ENCODE measurements at regions not wholly inside any gene's neighbourhood (a gene's known extent, or its start where the extent isn't known, plus 50 kb on each side); places are given as distances from the start of the nearest gene placed in this dataset.

DNA sequence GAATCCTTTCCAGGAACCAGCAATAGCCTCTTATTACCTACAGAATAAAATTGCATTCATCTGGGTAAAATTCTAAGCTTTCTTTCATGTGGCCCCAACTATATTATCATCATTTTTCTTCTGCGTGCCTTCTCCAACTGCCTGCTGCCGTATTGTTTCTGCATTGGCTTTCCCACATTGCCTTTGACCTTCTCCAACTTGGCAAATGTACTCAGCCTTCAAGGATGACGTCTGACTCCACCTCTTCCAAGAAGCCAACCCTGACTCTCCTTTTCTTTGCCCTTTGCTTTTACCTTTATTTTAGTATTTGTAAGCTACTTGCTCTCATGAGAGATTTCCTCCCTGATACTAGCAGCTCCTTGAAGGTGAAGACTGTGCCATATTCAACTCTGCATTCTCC, 200.4 kb upstream of the FAM9B start:
- Histone ChIP-seq H3K27ac (ENCODE audit: insufficient read depth, low read length) (no peak overlapping the region), H2AFZ (replicated peaks; ENCODE audit: low read length, poor library complexity) (no peak overlapping the region), H4K91ac (ENCODE audit: insufficient read depth, low read depth, low read length) (no peak overlapping the region), H3K18ac (ENCODE audit: low read depth, low read length) (no peak overlapping the region), H3K9me1 (ENCODE audit: insufficient read depth, low read length) (no peaks in the 10 kb centered on the region), H2BK120ac (ENCODE audit: low read depth, low read length) (no peak overlapping the region), H2BK5ac (ENCODE audit: low read depth, low read length, poor library complexity, severe bottlenecking) (no peak overlapping the region), H3K14ac (replicated peaks; ENCODE audit: low read depth, low read length) (no peak overlapping the region), H3K36me3 (ENCODE audit: control insufficient read depth, insufficient read depth, low read length) (no peaks in the 10 kb centered on the region), H3K56ac (ENCODE audit: extremely low read depth, insufficient read depth, low read length) (no peak overlapping the region), H3K4me3 (ENCODE audit: insufficient read depth, low read depth, low read length) (no peak overlapping the region), H4K5ac (ENCODE audit: low read depth, low read length) (no peak overlapping the region), H3K4me1 (ENCODE audit: control insufficient read depth, insufficient read depth, low read length) (no peaks in the 10 kb centered on the region), H3K9me3 (ENCODE audit: control insufficient read depth, insufficient read depth, low read length) (0 out of 2 replicates have a peak, but pooled peaks cover 3% of the 10 kb centered on the region), H3K27me3 (ENCODE audit: control insufficient read depth, insufficient read depth, low read length) (no peaks in the 10 kb centered on the region; the same call in 1 of the 2 replicates), H2BK20ac (ENCODE audit: low read depth, low read length) (no peak overlapping the region), H3K9ac (ENCODE audit: low read depth, low read length) (no peak overlapping the region), H2AK5ac (ENCODE audit: low read depth, low read length) (no peak overlapping the region), H2AK9ac (replicated peaks; ENCODE audit: low read depth, low read length, poor library complexity) (no peak overlapping the region), H3K4ac (ENCODE audit: low read depth, low read length) (no peak overlapping the region), H3K79me1 (ENCODE audit: low read depth in 1 of 2, low read length in 2 of 2) (no peaks in the 10 kb centered on the region), H3K4me2 (ENCODE audit: low read depth, low read length) (no peak overlapping the region), H4K20me1 (ENCODE audit: insufficient read depth, low read length) (no peaks in the 10 kb centered on the region), H4K8ac (ENCODE audit: low read depth in 2 of 2, low read length in 2 of 2) (no peak overlapping the region), H3K23ac (ENCODE audit: low read depth, low read length) (no peak overlapping the region), H2BK15ac (ENCODE audit: low read depth, low read length) (no peak overlapping the region)
- TF ChIP-seq FOS (IDR thresholded peaks at IDR 0.05; ENCODE audit: low read depth, low read length) (no peak), MXI1 (IDR thresholded peaks at IDR 0.05; ENCODE audit: borderline replicate concordance, low read depth, low read length) (no peak), RFX5 (IDR thresholded peaks at IDR 0.05; ENCODE audit: low read depth, low read length) (no peak), BHLHE40 (IDR thresholded peaks at IDR 0.05; ENCODE audit: low read depth, low read length) (no peak), RCOR1 (IDR thresholded peaks at IDR 0.05; ENCODE audit: insufficient replicate concordance, low read length) (no peak), POLR2A (IDR thresholded peaks at IDR 0.05; ENCODE audit: low read depth, low read length) (no peak), CTCF (conservative IDR thresholded peaks at IDR 0.05; ENCODE audit: low read depth, low read length) (no peak), CHD1 (IDR thresholded peaks at IDR 0.05; ENCODE audit: low read depth, low read length) (no peak), RAD21 (IDR thresholded peaks at IDR 0.05; ENCODE audit: low read length) (no peak), SMC3 (IDR thresholded peaks at IDR 0.05; ENCODE audit: low read depth, low read length) (no peak), NFE2L2 (IDR thresholded peaks at IDR 0.05; ENCODE audit: low read depth, low read length) (no peak), MAFK (IDR thresholded peaks at IDR 0.05; ENCODE audit: low read depth, low read length) (no peak), MAZ (IDR thresholded peaks at IDR 0.05; ENCODE audit: borderline replicate concordance, low read depth, low read length) (no peak), CEBPB (IDR thresholded peaks at IDR 0.05; ENCODE audit: low read depth, low read length) (no peak)
- TF ChIP-seq, protein P1, sequence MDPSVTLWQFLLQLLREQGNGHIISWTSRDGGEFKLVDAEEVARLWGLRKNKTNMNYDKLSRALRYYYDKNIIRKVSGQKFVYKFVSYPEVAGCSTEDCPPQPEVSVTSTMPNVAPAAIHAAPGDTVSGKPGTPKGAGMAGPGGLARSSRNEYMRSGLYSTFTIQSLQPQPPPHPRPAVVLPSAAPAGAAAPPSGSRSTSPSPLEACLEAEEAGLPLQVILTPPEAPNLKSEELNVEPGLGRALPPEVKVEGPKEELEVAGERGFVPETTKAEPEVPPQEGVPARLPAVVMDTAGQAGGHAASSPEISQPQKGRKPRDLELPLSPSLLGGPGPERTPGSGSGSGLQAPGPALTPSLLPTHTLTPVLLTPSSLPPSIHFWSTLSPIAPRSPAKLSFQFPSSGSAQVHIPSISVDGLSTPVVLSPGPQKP (IDR thresholded peaks at IDR 0.05; ENCODE audit: borderline replicate concordance, low read depth, low read length): no peak
- TF ChIP-seq, protein P2, sequence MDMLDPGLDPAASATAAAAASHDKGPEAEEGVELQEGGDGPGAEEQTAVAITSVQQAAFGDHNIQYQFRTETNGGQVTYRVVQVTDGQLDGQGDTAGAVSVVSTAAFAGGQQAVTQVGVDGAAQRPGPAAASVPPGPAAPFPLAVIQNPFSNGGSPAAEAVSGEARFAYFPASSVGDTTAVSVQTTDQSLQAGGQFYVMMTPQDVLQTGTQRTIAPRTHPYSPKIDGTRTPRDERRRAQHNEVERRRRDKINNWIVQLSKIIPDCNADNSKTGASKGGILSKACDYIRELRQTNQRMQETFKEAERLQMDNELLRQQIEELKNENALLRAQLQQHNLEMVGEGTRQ (IDR thresholded peaks at IDR 0.05; ENCODE audit: low read depth, low read length): no peak
- intact Hi-C loops (cut with micrococcal nuclease): no loop called here
- BruUV-seq (replicated peaks): no TSS peak
- dilution Hi-C loops (cut with HindIII; ENCODE audit: low sequenced_read_pairs, unreplicated experiment): no loop called here
- POLR2A ChIA-PET (ENCODE audit: unreplicated experiment): no interaction called here
- WGBS, 2 experiments (ENCODE audit: extremely low coverage in 2 of 2, insufficient read length in 1 of 2): 100% methylated on average over 1 of the region's 3 CpGs; no CpG with 5 or more reads in 1 of the 2 experiments
- ATAC-seq (ENCODE audit: low read depth) (no peak), DNase-seq (no peak)
- CTCF ChIA-PET: interaction anchor here (0.8 kb wide), 1 partner anchor 79 kb away, joined by 3 read pairs; no protein-coding TSS in a partner anchor
- in situ Hi-C loops (cut with MboI; ENCODE audit: low sequenced_read_pairs): no loop called here

Measured in IMR-90 (cell line).